ENCODE measurements at regions not wholly inside any gene's neighbourhood (a gene's known extent, or its start where the extent isn't known, plus 50 kb on each side); places are given as distances from the start of the nearest gene placed in this dataset.

GRCh38 chr3:29128001-29128400 lies 152.9 kb upstream of the RBMS3 start:
- TF ChIP-seq CTCF (IDR thresholded peaks at IDR 0.05), result no peak
- no peak overlapping the region for H3K4me3 ChIP-seq
- H3K27me3 ChIP-seq (replicated peaks; ENCODE audit: insufficient read depth), result no peaks in the 10 kb centered on the region
- H3K27ac ChIP-seq, result no peak overlapping the region
- H3K36me3 ChIP-seq, result no peaks in the 10 kb centered on the region
- H3K4me1 ChIP-seq (ENCODE audit: control insufficient read depth in 1 of 2, low read depth in 2 of 2), result no peaks in the 10 kb centered on the region
- ATAC-seq (ENCODE audit: insufficient number of reproducible peaks, low FRiP score, low read depth), result no peak
- DNase-seq (ENCODE audit: low spot score), result no peak
- no peaks in the 10 kb centered on the region for H3K9me3 ChIP-seq

- ATAC-seq (ENCODE audit: insufficient number of reproducible peaks, low FRiP score, low read depth), result no peak
- no peak overlapping the region for H3K4me3 ChIP-seq
- no peaks in the 10 kb centered on the region for H3K9me3 ChIP-seq
- DNase-seq (ENCODE audit: low spot score), result no peak
- no peaks in the 10 kb centered on the region for H3K27me3 ChIP-seq (replicated peaks; ENCODE audit: insufficient read depth)
- TF ChIP-seq CTCF (IDR thresholded peaks at IDR 0.05), result no peak
- peaks cover 8 to 25% of the 10 kb centered on the region in 2 donors for H3K4me1 ChIP-seq (ENCODE audit: control insufficient read depth in 1 of 2, low read depth in 2 of 2)
- H3K27ac ChIP-seq, result no peak overlapping the region
- no peaks in the 10 kb centered on the region for H3K36me3 ChIP-seq
Measured at GRCh38 chr3:29137601-29138000, 143.3 kb upstream of the RBMS3 start.

- Histone ChIP-seq H3K36me3 (no peaks in the 10 kb centered on the region), H3K9me3 (no peaks in the 10 kb centered on the region), H3K4me1 (ENCODE audit: control insufficient read depth in 1 of 2, low read depth in 2 of 2) (peaks cover 8 to 25% of the 10 kb centered on the region in 2 donors), H3K27ac (no peak overlapping the region), H3K27me3 (replicated peaks; ENCODE audit: insufficient read depth) (no peaks in the 10 kb centered on the region), H3K4me3 (no peak overlapping the region)
- ATAC-seq (ENCODE audit: insufficient number of reproducible peaks, low FRiP score, low read depth) (no peak), DNase-seq (ENCODE audit: low spot score) (no peak)
- no peak for TF ChIP-seq CTCF (IDR thresholded peaks at IDR 0.05)
Measured at GRCh38 chr3:29138171-29138570, 142.7 kb upstream of the RBMS3 start.

GRCh38 chr3:29140666-29141065 lies 140.2 kb upstream of the RBMS3 start:
- Histone ChIP-seq H3K27ac (peak overlapping the region in 1 of 2 donors; percentile 42), H3K36me3 (no peaks in the 10 kb centered on the region), H3K9me3 (no peaks in the 10 kb centered on the region), H3K4me1 (ENCODE audit: control insufficient read depth in 1 of 2, low read depth in 2 of 2) (peaks cover 8 to 25% of the 10 kb centered on the region in 2 donors), H3K27me3 (replicated peaks; ENCODE audit: insufficient read depth) (no peaks in the 10 kb centered on the region), H3K4me3 (peak overlapping the region; percentile 27)
- ATAC-seq (ENCODE audit: insufficient number of reproducible peaks, low FRiP score, low read depth) (no peak), DNase-seq (ENCODE audit: low spot score) (no peak)
- TF ChIP-seq CTCF (IDR thresholded peaks at IDR 0.05), result no peak

GRCh38 chr3:29141197-29141917 lies 139.5 kb upstream of the RBMS3 start:
- no peak overlapping the region for H3K4me3 ChIP-seq
- H3K4me1 ChIP-seq (ENCODE audit: control insufficient read depth in 1 of 2, low read depth in 2 of 2), result peaks cover 8 to 25% of the 10 kb centered on the region in 2 donors
- H3K36me3 ChIP-seq, result no peaks in the 10 kb centered on the region
- ATAC-seq (ENCODE audit: insufficient number of reproducible peaks, low FRiP score, low read depth) (no peak), DNase-seq (ENCODE audit: low spot score) (no peak)
- no peaks in the 10 kb centered on the region for H3K27me3 ChIP-seq (replicated peaks; ENCODE audit: insufficient read depth)
- H3K9me3 ChIP-seq, result no peaks in the 10 kb centered on the region
- H3K27ac ChIP-seq, result peak overlapping the region in 1 of 2 donors; percentile 42
- TF ChIP-seq CTCF (IDR thresholded peaks at IDR 0.05), result no peak
